ENCODE measurements at regions not wholly inside any gene's neighbourhood (a gene's known extent, or its start where the extent isn't known, plus 50 kb on each side); places are given as distances from the start of the nearest gene placed in this dataset.
"Not testable (repeated sequence)": the region's sequence is repeated elsewhere in the genome, so short reads cannot be mapped to it uniquely, and the experiment has no call there.

- no peak overlapping the region for H3K4me3 Mint-ChIP-seq
- peaks cover 0 to 5% (median 2%) of the 10 kb centered on the region in 7 donors for H3K9me3 Mint-ChIP-seq
- ATAC-seq (ENCODE audit: low read depth in 2 of 2) (no peak), DNase-seq (no peak)
- no peak overlapping the region for H3K27ac Mint-ChIP-seq
- no peaks in the 10 kb centered on the region for H3K27me3 Mint-ChIP-seq
- H3K4me1 Mint-ChIP-seq: no peaks in the 10 kb centered on the region
- H3K36me3 Mint-ChIP-seq: no peaks in the 10 kb centered on the region
Measured at GRCh38 chr4:57734104-57734670, 624.0 kb upstream of the IGFBP7 start.

GRCh38 chr4:57729775-57730570 lies 619.8 kb upstream of the IGFBP7 start:
- H3K4me1 Mint-ChIP-seq; H3K36me3 Mint-ChIP-seq; H3K9me3 Mint-ChIP-seq; H3K27ac Mint-ChIP-seq; DNase-seq; ATAC-seq (ENCODE audit: low read depth in 2 of 2); H3K27me3 Mint-ChIP-seq: not testable (repeated sequence)
- peak overlapping the region in 1 of 8 donors; percentile 19 for H3K4me3 Mint-ChIP-seq

GRCh38 chr4:57726154-57726553 lies 616.0 kb upstream of the IGFBP7 start:
- DNase-seq: no peak
- Mint-ChIP-seq H3K27me3 (no peaks in the 10 kb centered on the region), H3K4me1 (no peaks in the 10 kb centered on the region), H3K4me3 (no peak overlapping the region), H3K27ac (no peak overlapping the region), H3K9me3 (peaks cover 0 to 9% (median 2%) of the 10 kb centered on the region in 7 donors), H3K36me3 (no peaks in the 10 kb centered on the region)
- ATAC-seq (ENCODE audit: low read depth in 2 of 2): no peak

GRCh38 chr4:57719456-57719855 lies 609.3 kb upstream of the IGFBP7 start:
- H3K36me3 Mint-ChIP-seq: no peaks in the 10 kb centered on the region
- no peaks in the 10 kb centered on the region for H3K27me3 Mint-ChIP-seq
- ATAC-seq (ENCODE audit: low read depth in 2 of 2): no peak
- no peak overlapping the region for H3K4me3 Mint-ChIP-seq
- H3K27ac Mint-ChIP-seq: no peak overlapping the region
- peaks cover 3 to 14% (median 8%) of the 10 kb centered on the region in 7 donors for H3K9me3 Mint-ChIP-seq
- H3K4me1 Mint-ChIP-seq: no peaks in the 10 kb centered on the region
- no peak for DNase-seq

GRCh38 chr4:57714313-57714712 lies 604.1 kb upstream of the IGFBP7 start:
- not testable (repeated sequence) for H3K36me3 Mint-ChIP-seq, DNase-seq, H3K27me3 Mint-ChIP-seq

GRCh38 chr4:57710053-57710452 lies 599.9 kb upstream of the IGFBP7 start:
- Mint-ChIP-seq H3K4me3 (no peak overlapping the region), H3K4me1 (no peaks in the 10 kb centered on the region), H3K27me3 (no peaks in the 10 kb centered on the region), H3K9me3 (peaks cover 0 to 9% (median 3%) of the 10 kb centered on the region in 7 donors), H3K27ac (no peak overlapping the region), H3K36me3 (no peaks in the 10 kb centered on the region)
- DNase-seq (no peak), ATAC-seq (ENCODE audit: low read depth in 2 of 2) (no peak)

More at GRCh38 chr4:57714313-57714712, 604.1 kb upstream of the IGFBP7 start:
- not testable (repeated sequence) for H3K4me1 Mint-ChIP-seq; H3K4me3 Mint-ChIP-seq; H3K27ac Mint-ChIP-seq; ATAC-seq (ENCODE audit: low read depth in 2 of 2)
- peaks cover 0 to 15% (median 8%) of the 10 kb centered on the region in 7 donors for H3K9me3 Mint-ChIP-seq

GRCh38 chr4:57691370-57691769 lies 581.2 kb upstream of the IGFBP7 start:
- Mint-ChIP-seq H3K9me3 (peaks cover 0 to 25% (median 5%) of the 10 kb centered on the region in 7 donors), H3K27me3 (no peaks in the 10 kb centered on the region), H3K36me3 (no peaks in the 10 kb centered on the region), H3K4me3 (no peak overlapping the region), H3K4me1 (no peaks in the 10 kb centered on the region), H3K27ac (no peak overlapping the region)
- no peak for DNase-seq
- no peak for ATAC-seq (ENCODE audit: low read depth in 2 of 2)

GRCh38 chr4:57689693-57690205 lies 579.6 kb upstream of the IGFBP7 start:
- no peaks in the 10 kb centered on the region for H3K4me1 Mint-ChIP-seq
- H3K27ac Mint-ChIP-seq: no peak overlapping the region
- ATAC-seq (ENCODE audit: low read depth in 2 of 2): no peak

GRCh38 chr4:57682275-57682674 lies 572.1 kb upstream of the IGFBP7 start:
- no peak overlapping the region for H3K4me3 Mint-ChIP-seq
- ATAC-seq (ENCODE audit: low read depth in 2 of 2) (no peak), DNase-seq (no peak)
- peaks cover 0 to 8% (median 2%) of the 10 kb centered on the region in 7 donors for H3K9me3 Mint-ChIP-seq
- H3K27ac Mint-ChIP-seq: no peak overlapping the region
- H3K27me3 Mint-ChIP-seq: no peaks in the 10 kb centered on the region
- no peaks in the 10 kb centered on the region for H3K36me3 Mint-ChIP-seq
- no peaks in the 10 kb centered on the region for H3K4me1 Mint-ChIP-seq

More at GRCh38 chr4:57689693-57690205, 579.6 kb upstream of the IGFBP7 start:
- no peak for DNase-seq
- no peak overlapping the region for H3K4me3 Mint-ChIP-seq
- H3K27me3 Mint-ChIP-seq: no peaks in the 10 kb centered on the region
- peaks cover 0 to 25% (median 5%) of the 10 kb centered on the region in 7 donors for H3K9me3 Mint-ChIP-seq
- no peaks in the 10 kb centered on the region for H3K36me3 Mint-ChIP-seq

- H3K4me3 Mint-ChIP-seq: no peak overlapping the region
- ATAC-seq (ENCODE audit: low read depth in 2 of 2): no peak
- peaks cover 0 to 9% (median 5%) of the 10 kb centered on the region in 7 donors for H3K9me3 Mint-ChIP-seq
- H3K36me3 Mint-ChIP-seq: no peaks in the 10 kb centered on the region
- DNase-seq: no peak
- H3K4me1 Mint-ChIP-seq: no peaks in the 10 kb centered on the region
- no peak overlapping the region for H3K27ac Mint-ChIP-seq
- H3K27me3 Mint-ChIP-seq: no peaks in the 10 kb centered on the region
Measured at GRCh38 chr4:57679969-57680368, 569.8 kb upstream of the IGFBP7 start.

GRCh38 chr4:57676394-57676793 lies 566.2 kb upstream of the IGFBP7 start:
- H3K4me3 Mint-ChIP-seq: no peak overlapping the region
- no peak overlapping the region for H3K27ac Mint-ChIP-seq

GRCh38 chr4:57672846-57673433 lies 562.8 kb upstream of the IGFBP7 start:
- no peaks in the 10 kb centered on the region for H3K4me1 Mint-ChIP-seq
- H3K9me3 Mint-ChIP-seq: peaks cover 2 to 9% (median 6%) of the 10 kb centered on the region in 7 donors
- H3K4me3 Mint-ChIP-seq: no peak overlapping the region
- H3K27me3 Mint-ChIP-seq: no peaks in the 10 kb centered on the region
- no peak for DNase-seq
- ATAC-seq (ENCODE audit: low read depth in 2 of 2): no peak
- H3K27ac Mint-ChIP-seq: no peak overlapping the region
- no peaks in the 10 kb centered on the region for H3K36me3 Mint-ChIP-seq

More at GRCh38 chr4:57676394-57676793, 566.2 kb upstream of the IGFBP7 start:
- Mint-ChIP-seq H3K4me1 (no peaks in the 10 kb centered on the region), H3K27me3 (no peaks in the 10 kb centered on the region), H3K9me3 (peaks cover 0 to 9% (median 6%) of the 10 kb centered on the region in 7 donors), H3K36me3 (no peaks in the 10 kb centered on the region)
- ATAC-seq (ENCODE audit: low read depth in 2 of 2) (no peak), DNase-seq (no peak)

- Mint-ChIP-seq H3K27ac (no peak overlapping the region), H3K36me3 (no peaks in the 10 kb centered on the region), H3K9me3 (peaks cover 0 to 8% (median 3%) of the 10 kb centered on the region in 7 donors), H3K4me1 (no peaks in the 10 kb centered on the region), H3K4me3 (no peak overlapping the region), H3K27me3 (no peaks in the 10 kb centered on the region)
- DNase-seq: no peak
- ATAC-seq (ENCODE audit: low read depth in 2 of 2): no peak
Measured at GRCh38 chr4:57668621-57669020, 558.4 kb upstream of the IGFBP7 start.

GRCh38 chr4:57665806-57666205 lies 555.6 kb upstream of the IGFBP7 start:
- Mint-ChIP-seq H3K36me3 (no peaks in the 10 kb centered on the region), H3K4me3 (no peak overlapping the region), H3K27ac (no peak overlapping the region), H3K9me3 (peaks cover 0 to 5% (median 3%) of the 10 kb centered on the region in 7 donors), H3K27me3 (no peaks in the 10 kb centered on the region), H3K4me1 (no peaks in the 10 kb centered on the region)
- DNase-seq (no peak), ATAC-seq (ENCODE audit: low read depth in 2 of 2) (no peak)

Data from naive B cell (primary cell).